NCI-H2196 treated with DMSO at 0.1 percent for 48 hours (cell line): ENCODE measurements at regions not wholly inside any gene's neighbourhood (a gene's known extent, or its start where the extent isn't known, plus 50 kb on each side); places are given as distances from the start of the nearest gene placed in this dataset.

Source experiments
- DNase-seq: peaks from one replicate; lab custom pipeline; 2025; ENCODE audit not compliant: unreplicated experiment; lab: John Stamatoyannopoulos, UW

- DNase-seq, result no peak
These were observed 1263.2 kb downstream of the FAM181B start for GRCh38 chr11:81470446-81470845.

GRCh38 chr11:81459766-81460306, 1273.8 kb downstream of the FAM181B start:
- DNase-seq, result no peak

GRCh38 chr11:81449588-81450156, 1284.0 kb downstream of the FAM181B start:
- no peak for DNase-seq

- no peak for DNase-seq
These were observed 1289.4 kb downstream of the FAM181B start for GRCh38 chr11:81444297-81444696.

GRCh38 chr11:81432333-81432732, 1301.3 kb downstream of the FAM181B start:
- DNase-seq, result no peak

GRCh38 chr11:81424822-81425221, 1308.8 kb downstream of the FAM181B start:
- DNase-seq, result no peak

GRCh38 chr11:81422402-81422801, 1311.3 kb downstream of the FAM181B start:
- DNase-seq, result no peak

- no peak for DNase-seq
These were observed 1312.3 kb downstream of the FAM181B start for GRCh38 chr11:81421251-81421860.

GRCh38 chr11:81420668-81421250, 1312.9 kb downstream of the FAM181B start:
- DNase-seq, result no peak

- no peak for DNase-seq
These were observed 1336.3 kb downstream of the FAM181B start for GRCh38 chr11:81397316-81397715.

GRCh38 chr11:81394311-81394710, 1339.4 kb downstream of the FAM181B start:
- no peak for DNase-seq

GRCh38 chr11:81388326-81388725, 1345.3 kb downstream of the FAM181B start:
- no peak for DNase-seq

- no peak for DNase-seq
These were observed 1353.3 kb downstream of the FAM181B start for GRCh38 chr11:81380395-81380794.

GRCh38 chr11:81377418-81377817, 1356.2 kb downstream of the FAM181B start:
- no peak for DNase-seq

GRCh38 chr11:81373986-81374385, 1359.7 kb downstream of the FAM181B start:
- no peak for DNase-seq

- DNase-seq, result no peak
These were observed 1365.5 kb downstream of the FAM181B start for GRCh38 chr11:81368192-81368591.

- no peak for DNase-seq
These were observed 1368.2 kb downstream of the FAM181B start for GRCh38 chr11:81365496-81365895.

GRCh38 chr11:81359476-81359875, 1374.2 kb downstream of the FAM181B start:
- no peak for DNase-seq

GRCh38 chr11:81345609-81346008, 1388.1 kb downstream of the FAM181B start:
- DNase-seq, result no peak

GRCh38 chr11:81342966-81343365, 1390.7 kb downstream of the FAM181B start:
- no peak for DNase-seq

- DNase-seq, result no peak
These were observed 1393.4 kb downstream of the FAM181B start for GRCh38 chr11:81340225-81340624.

GRCh38 chr11:81339521-81339920, 1394.1 kb downstream of the FAM181B start:
- no peak for DNase-seq
